ENCODE measurements at regions not wholly inside any gene's neighbourhood (a gene's known extent, or its start where the extent isn't known, plus 50 kb on each side); places are given as distances from the start of the nearest gene placed in this dataset.

DNA sequence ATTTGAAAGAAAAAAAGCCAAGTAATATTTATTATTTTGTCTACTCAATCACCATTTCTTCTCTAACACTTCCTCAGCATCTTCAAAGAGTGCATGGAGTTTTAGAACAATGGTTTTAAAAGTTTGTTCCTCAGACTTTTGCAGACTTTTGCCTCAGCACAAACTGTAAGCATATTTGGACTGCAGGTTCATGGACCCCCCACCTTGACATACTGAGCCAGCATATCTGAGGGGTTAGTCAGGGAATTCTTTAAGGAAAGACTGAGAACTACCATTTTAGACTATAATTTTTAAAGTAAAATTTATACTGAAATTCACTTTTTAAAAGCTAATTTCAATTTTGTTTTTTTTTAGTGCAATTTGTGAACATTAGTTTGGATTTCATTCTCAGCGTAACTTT, 1676.8 kb upstream of the PCDH20 start:
- no peak overlapping the region for H3K27ac ChIP-seq
- 95 to 96% (median 96%) methylated on average over 1 of the region's 1 CpG for WGBS, 3 donors
- no peaks in the 10 kb centered on the region for H3K27me3 ChIP-seq
- H3K9me3 ChIP-seq: no peaks in the 10 kb centered on the region
- no peaks in the 10 kb centered on the region for H3K36me3 ChIP-seq
- no peak for DNase-seq
- intact Hi-C loops (cut with DNase I): no loop called here
- no peaks in the 10 kb centered on the region for H3K4me1 ChIP-seq (ENCODE audit: insufficient read depth)
- no peak overlapping the region for H3K4me3 ChIP-seq
- TF ChIP-seq, protein P1, sequence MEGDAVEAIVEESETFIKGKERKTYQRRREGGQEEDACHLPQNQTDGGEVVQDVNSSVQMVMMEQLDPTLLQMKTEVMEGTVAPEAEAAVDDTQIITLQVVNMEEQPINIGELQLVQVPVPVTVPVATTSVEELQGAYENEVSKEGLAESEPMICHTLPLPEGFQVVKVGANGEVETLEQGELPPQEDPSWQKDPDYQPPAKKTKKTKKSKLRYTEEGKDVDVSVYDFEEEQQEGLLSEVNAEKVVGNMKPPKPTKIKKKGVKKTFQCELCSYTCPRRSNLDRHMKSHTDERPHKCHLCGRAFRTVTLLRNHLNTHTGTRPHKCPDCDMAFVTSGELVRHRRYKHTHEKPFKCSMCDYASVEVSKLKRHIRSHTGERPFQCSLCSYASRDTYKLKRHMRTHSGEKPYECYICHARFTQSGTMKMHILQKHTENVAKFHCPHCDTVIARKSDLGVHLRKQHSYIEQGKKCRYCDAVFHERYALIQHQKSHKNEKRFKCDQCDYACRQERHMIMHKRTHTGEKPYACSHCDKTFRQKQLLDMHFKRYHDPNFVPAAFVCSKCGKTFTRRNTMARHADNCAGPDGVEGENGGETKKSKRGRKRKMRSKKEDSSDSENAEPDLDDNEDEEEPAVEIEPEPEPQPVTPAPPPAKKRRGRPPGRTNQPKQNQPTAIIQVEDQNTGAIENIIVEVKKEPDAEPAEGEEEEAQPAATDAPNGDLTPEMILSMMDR (IDR thresholded peaks at IDR 0.05): no peak
- no peak for TF ChIP-seq EP300 (IDR thresholded peaks at IDR 0.05)
- TF ChIP-seq POLR2A (IDR thresholded peaks at IDR 0.05): no peak

GRCh38 chr13:63090524-63090923, 1674.9 kb upstream of the PCDH20 start:
- TF ChIP-seq EP300 (IDR thresholded peaks at IDR 0.05) (no peak), POLR2A (IDR thresholded peaks at IDR 0.05) (no peak)
- H3K9me3 ChIP-seq: no peaks in the 10 kb centered on the region
- no peaks in the 10 kb centered on the region for H3K4me1 ChIP-seq (ENCODE audit: insufficient read depth)
- no peaks in the 10 kb centered on the region for H3K36me3 ChIP-seq
- intact Hi-C loops (cut with DNase I): no loop called here
- no peak overlapping the region for H3K4me3 ChIP-seq
- 41 to 54% (median 52%) methylated on average over 1 of the region's 1 CpG for WGBS, 3 donors
- no peaks in the 10 kb centered on the region for H3K27me3 ChIP-seq
- no peak overlapping the region for H3K27ac ChIP-seq
- DNase-seq: no peak

DNA sequence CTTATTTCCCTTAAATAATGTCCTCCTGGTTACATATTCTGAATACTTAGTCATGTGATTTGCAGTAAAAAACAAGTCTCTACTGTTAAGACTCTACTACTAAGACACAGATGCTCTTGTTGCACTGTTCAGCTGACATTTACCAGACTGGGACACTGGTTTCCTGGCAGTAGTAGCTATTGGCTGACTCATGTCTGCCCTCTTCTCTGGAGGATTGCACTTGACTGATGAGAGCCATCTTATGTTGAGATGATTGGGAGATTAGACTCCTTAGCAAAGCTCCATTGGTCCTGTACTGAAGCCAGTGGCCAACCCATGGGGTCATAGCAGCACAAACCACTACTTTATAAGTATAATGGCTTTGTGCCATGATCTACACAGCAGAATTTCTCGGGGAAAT, 1672.6 kb upstream of the PCDH20 start:
- intact Hi-C loops (cut with DNase I): no loop called here
- Histone ChIP-seq H3K4me1 (ENCODE audit: insufficient read depth) (no peaks in the 10 kb centered on the region), H3K27ac (no peak overlapping the region), H3K4me3 (no peak overlapping the region), H3K36me3 (no peaks in the 10 kb centered on the region), H3K27me3 (no peaks in the 10 kb centered on the region), H3K9me3 (no peaks in the 10 kb centered on the region)
- no peak for DNase-seq
- TF ChIP-seq EP300 (IDR thresholded peaks at IDR 0.05) (no peak), POLR2A (IDR thresholded peaks at IDR 0.05) (no peak)
- TF ChIP-seq, protein P1 (IDR thresholded peaks at IDR 0.05): no peak
- 75 to 81% (median 79%) methylated on average over 1 of the region's 1 CpG for WGBS, 3 donors

DNA sequence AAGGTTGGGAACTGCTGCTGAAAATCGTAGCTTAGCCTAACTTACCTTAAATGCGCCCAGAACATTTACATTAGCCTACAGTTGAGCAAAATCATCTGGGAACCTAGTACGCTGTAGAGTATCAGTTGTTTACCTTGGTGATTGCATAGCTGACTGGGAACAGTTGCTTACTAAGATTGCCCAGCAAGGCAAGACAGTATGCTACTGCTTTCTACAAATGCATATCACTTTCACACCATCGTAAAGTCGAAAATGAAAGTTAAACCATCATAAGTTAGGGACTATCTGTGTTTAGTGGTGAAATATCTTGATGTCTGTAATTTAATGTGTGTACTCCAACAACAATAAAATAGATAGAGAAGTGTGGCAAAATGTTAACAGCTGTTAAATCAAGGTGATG, 1670.6 kb upstream of the PCDH20 start:
- H3K4me1 ChIP-seq (ENCODE audit: insufficient read depth): no peaks in the 10 kb centered on the region
- intact Hi-C loops (cut with DNase I): no loop called here
- no peak overlapping the region for H3K27ac ChIP-seq
- no peak for DNase-seq
- TF ChIP-seq POLR2A (IDR thresholded peaks at IDR 0.05): no peak
- TF ChIP-seq EP300 (IDR thresholded peaks at IDR 0.05): no peak
- TF ChIP-seq, protein P1 (IDR thresholded peaks at IDR 0.05): no peak
- H3K27me3 ChIP-seq: no peaks in the 10 kb centered on the region
- WGBS, 3 donors: 78 to 84% (median 84%) methylated on average over 5 of the region's 5 CpGs
- no peak overlapping the region for H3K4me3 ChIP-seq
- H3K36me3 ChIP-seq: no peaks in the 10 kb centered on the region
- no peaks in the 10 kb centered on the region for H3K9me3 ChIP-seq

- WGBS, 3 donors: 67 to 73% (median 73%) methylated on average over 4 of the region's 4 CpGs
- Histone ChIP-seq H3K9me3 (no peaks in the 10 kb centered on the region), H3K4me3 (no peak overlapping the region), H3K27ac (no peak overlapping the region), H3K4me1 (ENCODE audit: insufficient read depth) (no peaks in the 10 kb centered on the region), H3K27me3 (no peaks in the 10 kb centered on the region), H3K36me3 (no peaks in the 10 kb centered on the region)
- no peak for DNase-seq
- intact Hi-C loops (cut with DNase I): no loop called here
- TF ChIP-seq EP300 (IDR thresholded peaks at IDR 0.05): no peak
- TF ChIP-seq POLR2A (IDR thresholded peaks at IDR 0.05): no peak
- TF ChIP-seq, protein P1 (IDR thresholded peaks at IDR 0.05): no peak
These were observed 1670.2 kb upstream of the PCDH20 start for GRCh38 chr13:63085851-63086250.

All from ovary (tissue), 7 donors.